DMS53 treated with DMSO at 0.1 percent for 48 hours (cell line): ENCODE measurements at regions not wholly inside any gene's neighbourhood (a gene's known extent, or its start where the extent isn't known, plus 50 kb on each side); places are given as distances from the start of the nearest gene placed in this dataset.

Source experiments
- DNase-seq: peaks from one replicate; lab custom pipeline; 2025; ENCODE audit not compliant: unreplicated experiment; lab: John Stamatoyannopoulos, UW

- DNase-seq: no peak
Measured at GRCh38 chr7:17126413-17127268, 171.8 kb upstream of the AHR start.

- no peak for DNase-seq
Measured at GRCh38 chr7:17129218-17129617, 169.2 kb upstream of the AHR start.

GRCh38 chr7:17130281-17131059 is 168.0 kb upstream of the AHR start:
- peak; percentile 95 for DNase-seq

- DNase-seq: no peak
Measured at GRCh38 chr7:17131060-17131345, 167.4 kb upstream of the AHR start.

GRCh38 chr7:17131983-17132655 is 166.3 kb upstream of the AHR start:
- DNase-seq: no peak

GRCh38 chr7:17132726-17133125 is 165.7 kb upstream of the AHR start:
- DNase-seq: no peak

GRCh38 chr7:17133977-17134376 is 164.5 kb upstream of the AHR start:
- no peak for DNase-seq

GRCh38 chr7:17134786-17135185 is 163.7 kb upstream of the AHR start:
- DNase-seq: no peak

- no peak for DNase-seq
Measured at GRCh38 chr7:17136126-17136525, 162.3 kb upstream of the AHR start.

- DNase-seq: no peak
Measured at GRCh38 chr7:17139081-17139480, 159.4 kb upstream of the AHR start.

GRCh38 chr7:17140406-17140805 is 158.0 kb upstream of the AHR start:
- no peak for DNase-seq

- no peak for DNase-seq
Measured at GRCh38 chr7:17142831-17143541, 155.5 kb upstream of the AHR start.

GRCh38 chr7:17144322-17144721 is 154.1 kb upstream of the AHR start:
- DNase-seq: no peak

GRCh38 chr7:17146621-17147020 is 151.8 kb upstream of the AHR start:
- DNase-seq: no peak

- DNase-seq: no peak
Measured at GRCh38 chr7:17147409-17147808, 151.0 kb upstream of the AHR start.

GRCh38 chr7:17150018-17150417 is 148.4 kb upstream of the AHR start:
- DNase-seq: no peak

GRCh38 chr7:17152721-17153120 is 145.7 kb upstream of the AHR start:
- DNase-seq: no peak

- no peak for DNase-seq
Measured at GRCh38 chr7:17153536-17153935, 144.9 kb upstream of the AHR start.

- DNase-seq: no peak
Measured at GRCh38 chr7:17155529-17155928, 142.9 kb upstream of the AHR start.

- no peak for DNase-seq
Measured at GRCh38 chr7:17158261-17158660, 140.2 kb upstream of the AHR start.

GRCh38 chr7:17159500-17160037 is 138.9 kb upstream of the AHR start:
- DNase-seq: no peak
